ENCODE measurements at regions not wholly inside any gene's neighbourhood (a gene's known extent, or its start where the extent isn't known, plus 50 kb on each side); places are given as distances from the start of the nearest gene placed in this dataset.

GRCh38 chr11:127639916-127640315, 639.3 kb upstream of the KIRREL3 start:
- ATAC-seq = no peak
- H3K9me3 ChIP-seq = no peaks in the 10 kb centered on the region
- no peak for DNase-seq

DNA sequence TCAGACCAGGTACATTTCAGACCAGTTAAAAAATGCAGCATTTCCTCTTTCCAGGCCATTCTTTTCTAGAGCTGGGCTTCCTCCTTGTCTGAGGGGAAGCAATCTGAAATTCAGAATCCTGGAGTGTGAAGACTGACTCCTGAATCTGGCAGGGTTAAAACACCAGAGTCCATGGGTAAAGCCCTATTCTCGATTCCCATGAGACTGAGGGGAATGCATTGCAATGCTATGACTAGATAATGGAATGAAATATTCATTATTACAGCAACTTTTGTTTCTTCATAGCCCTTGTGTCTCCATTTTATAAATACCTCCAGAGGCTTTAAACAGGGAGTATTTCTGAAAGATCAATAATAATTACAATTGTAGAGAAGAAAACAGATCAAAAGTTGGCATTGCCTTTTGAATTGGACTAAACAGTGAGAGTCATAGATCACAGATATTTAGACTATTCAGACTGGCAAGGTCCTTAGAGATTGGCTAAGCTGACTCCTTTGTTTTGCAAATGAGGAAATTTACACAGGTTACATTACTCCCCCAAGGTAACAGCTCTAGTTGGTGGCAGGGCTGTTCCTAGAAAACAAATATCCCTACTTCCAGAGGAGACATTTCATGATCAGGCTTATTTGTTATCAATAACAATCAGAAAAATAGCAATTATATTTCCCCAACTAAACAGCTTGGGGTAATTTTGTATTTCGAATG, 632.6 kb upstream of the KIRREL3 start:
- peaks cover 4% of the 10 kb centered on the region for H3K4me1 ChIP-seq
- DNase-seq = no peak
- WGBS, 2 donors = 59 to 60% methylated on average over 2 of the region's 2 CpGs
- H3K4me3 ChIP-seq = no peak overlapping the region
- ATAC-seq = no peak
- intact Hi-C loops (cut with DNase I) = no loop called here
- H3K27me3 ChIP-seq = no peaks in the 10 kb centered on the region
- no peak overlapping the region for H3K27ac ChIP-seq
- no peaks in the 10 kb centered on the region for H3K9me3 ChIP-seq
- TF ChIP-seq POLR2A (IDR thresholded peaks at IDR 0.05) (no peak), CTCF (IDR thresholded peaks at IDR 0.05) (no peak)
- no peaks in the 10 kb centered on the region for H3K36me3 ChIP-seq (replicated peaks in 1 of 2; ENCODE audit: insufficient read depth in 1 of 2, low read depth in 2 of 2)

More at GRCh38 chr11:127639916-127640315, 639.3 kb upstream of the KIRREL3 start:
- Histone ChIP-seq H3K4me1 (no peaks in the 10 kb centered on the region), H3K4me3 (no peak overlapping the region), H3K36me3 (replicated peaks in 1 of 2; ENCODE audit: insufficient read depth in 1 of 2, low read depth in 2 of 2) (no peaks in the 10 kb centered on the region), H3K27ac (no peak overlapping the region), H3K27me3 (no peaks in the 10 kb centered on the region)
- TF ChIP-seq POLR2A (IDR thresholded peaks at IDR 0.05) (no peak), CTCF (IDR thresholded peaks at IDR 0.05) (no peak)
- intact Hi-C loops (cut with DNase I) = no loop called here
- 51 to 64% methylated on average over 2 of the region's 2 CpGs for WGBS, 2 donors

DNA sequence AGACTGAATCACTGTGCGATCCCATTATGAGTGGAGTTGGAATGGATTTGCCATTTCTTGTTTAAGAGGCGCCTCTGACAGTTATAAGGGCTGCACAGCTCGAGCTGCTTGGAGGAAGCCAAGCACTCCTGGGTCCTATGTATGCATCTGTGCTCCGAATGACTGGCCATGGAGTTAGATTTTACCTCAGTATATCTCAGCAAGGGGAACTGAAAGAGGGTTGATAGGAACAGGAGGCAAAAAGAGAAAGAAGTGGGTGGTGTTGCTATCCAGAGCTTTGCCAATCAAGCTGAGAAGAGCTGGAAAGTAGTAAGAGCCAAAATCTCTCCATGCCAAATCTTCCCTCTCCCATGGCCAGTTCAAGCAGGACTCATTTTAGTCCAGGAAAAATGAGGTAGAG, 632.0 kb upstream of the KIRREL3 start:
- Histone ChIP-seq H3K36me3 (replicated peaks in 1 of 2; ENCODE audit: insufficient read depth in 1 of 2, low read depth in 2 of 2) (no peaks in the 10 kb centered on the region), H3K9me3 (no peaks in the 10 kb centered on the region), H3K4me3 (no peak overlapping the region), H3K27ac (no peak overlapping the region), H3K27me3 (no peaks in the 10 kb centered on the region), H3K4me1 (peaks cover 5% of the 10 kb centered on the region)
- intact Hi-C loops (cut with DNase I) = no loop called here
- TF ChIP-seq CTCF (IDR thresholded peaks at IDR 0.05) (no peak), POLR2A (IDR thresholded peaks at IDR 0.05) (no peak)
- DNase-seq (no peak), ATAC-seq (no peak)
- WGBS, 2 donors = 89 to 90% methylated on average over 4 of the region's 4 CpGs

GRCh38 chr11:127631974-127632373, 631.4 kb upstream of the KIRREL3 start:
- ATAC-seq (no peak), DNase-seq (no peak)
- Histone ChIP-seq H3K27me3 (no peaks in the 10 kb centered on the region), H3K9me3 (no peaks in the 10 kb centered on the region), H3K36me3 (replicated peaks in 1 of 2; ENCODE audit: insufficient read depth in 1 of 2, low read depth in 2 of 2) (no peaks in the 10 kb centered on the region), H3K4me3 (no peak overlapping the region), H3K27ac (no peak overlapping the region), H3K4me1 (peaks cover 5% of the 10 kb centered on the region)
- TF ChIP-seq CTCF (IDR thresholded peaks at IDR 0.05) = no peak
- no peak for TF ChIP-seq POLR2A (IDR thresholded peaks at IDR 0.05)
- WGBS, 2 donors = 53 to 55% methylated on average over 5 of the region's 5 CpGs
- intact Hi-C loops (cut with DNase I) = no loop called here

GRCh38 chr11:127629200-127629599, 628.6 kb upstream of the KIRREL3 start:
- 65 to 70% methylated on average over 3 of the region's 3 CpGs for WGBS, 2 donors
- Histone ChIP-seq H3K9me3 (no peaks in the 10 kb centered on the region), H3K4me3 (no peak overlapping the region), H3K4me1 (peaks cover 5% of the 10 kb centered on the region), H3K27ac (no peak overlapping the region), H3K27me3 (no peaks in the 10 kb centered on the region), H3K36me3 (replicated peaks in 1 of 2; ENCODE audit: insufficient read depth in 1 of 2, low read depth in 2 of 2) (no peaks in the 10 kb centered on the region)
- TF ChIP-seq POLR2A (IDR thresholded peaks at IDR 0.05) = no peak
- TF ChIP-seq CTCF (IDR thresholded peaks at IDR 0.05) = no peak
- intact Hi-C loops (cut with DNase I) = no loop called here
- ATAC-seq (no peak), DNase-seq (no peak)

Measured in body of pancreas (tissue), 4 donors.